ENCODE measurements at regions not wholly inside any gene's neighbourhood (a gene's known extent, or its start where the extent isn't known, plus 50 kb on each side); places are given as distances from the start of the nearest gene placed in this dataset.

DNA sequence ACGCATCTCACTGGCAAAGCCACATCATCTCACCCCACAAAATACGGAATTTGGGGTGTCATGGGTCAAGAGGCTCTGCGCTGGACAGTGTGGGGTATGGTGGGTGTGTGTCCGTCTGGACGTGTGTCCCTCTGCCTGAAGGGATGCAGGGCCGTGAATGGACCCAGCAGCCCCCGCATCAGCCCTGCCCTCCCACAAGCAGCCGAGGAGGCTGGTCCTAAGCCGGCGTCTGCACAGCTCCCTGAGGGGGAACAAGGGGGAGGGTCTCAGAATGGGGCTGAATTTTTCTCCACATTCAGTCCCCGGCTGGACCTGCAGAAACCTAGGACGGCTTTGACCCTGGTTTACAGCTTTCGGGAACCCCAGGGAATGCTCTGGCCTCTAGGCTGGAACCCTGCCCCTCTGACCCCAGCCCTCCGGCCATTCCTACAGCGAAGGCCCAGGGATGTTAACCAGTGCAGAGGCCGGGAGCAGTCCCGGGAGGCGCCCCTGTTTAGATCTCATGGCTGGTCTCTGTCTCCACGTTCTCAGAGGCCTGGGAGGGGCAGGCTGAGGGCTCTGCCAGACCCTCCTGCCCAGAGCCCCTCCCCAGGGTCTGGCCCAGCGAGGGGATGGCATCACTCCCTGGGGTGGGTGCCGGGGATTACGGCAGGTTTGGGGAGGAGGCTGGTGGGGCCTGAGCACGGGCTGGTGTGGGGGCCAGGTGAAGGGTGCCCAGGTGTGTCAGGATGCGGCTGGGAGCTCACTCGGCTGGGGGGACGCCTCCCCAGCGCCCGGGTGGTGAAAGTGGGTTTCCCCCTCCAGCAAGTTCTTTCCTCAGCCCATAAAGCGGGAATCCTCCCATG lies 156.5 kb upstream of the C14orf180 start:
- TF ChIP-seq MXI1 (IDR thresholded peaks at IDR 0.05; ENCODE audit: low read depth, low read length) (no peak), SIN3A (IDR thresholded peaks at IDR 0.05; ENCODE audit: borderline replicate concordance, low read depth, low read length) (no peak), ELF1 (IDR thresholded peaks at IDR 0.05) (no peak), MAX (IDR thresholded peaks at IDR 0.05; ENCODE audit: low read depth) (no peak), GABPA (IDR thresholded peaks at IDR 0.05; ENCODE audit: low read depth) (no peak), REST (IDR thresholded peaks at IDR 0.05; ENCODE audit: low read depth, low read length) (no peak), TAF1 (IDR thresholded peaks at IDR 0.05; ENCODE audit: borderline replicate concordance, low read depth, low read length) (no peak)
- TF ChIP-seq, protein P1, sequence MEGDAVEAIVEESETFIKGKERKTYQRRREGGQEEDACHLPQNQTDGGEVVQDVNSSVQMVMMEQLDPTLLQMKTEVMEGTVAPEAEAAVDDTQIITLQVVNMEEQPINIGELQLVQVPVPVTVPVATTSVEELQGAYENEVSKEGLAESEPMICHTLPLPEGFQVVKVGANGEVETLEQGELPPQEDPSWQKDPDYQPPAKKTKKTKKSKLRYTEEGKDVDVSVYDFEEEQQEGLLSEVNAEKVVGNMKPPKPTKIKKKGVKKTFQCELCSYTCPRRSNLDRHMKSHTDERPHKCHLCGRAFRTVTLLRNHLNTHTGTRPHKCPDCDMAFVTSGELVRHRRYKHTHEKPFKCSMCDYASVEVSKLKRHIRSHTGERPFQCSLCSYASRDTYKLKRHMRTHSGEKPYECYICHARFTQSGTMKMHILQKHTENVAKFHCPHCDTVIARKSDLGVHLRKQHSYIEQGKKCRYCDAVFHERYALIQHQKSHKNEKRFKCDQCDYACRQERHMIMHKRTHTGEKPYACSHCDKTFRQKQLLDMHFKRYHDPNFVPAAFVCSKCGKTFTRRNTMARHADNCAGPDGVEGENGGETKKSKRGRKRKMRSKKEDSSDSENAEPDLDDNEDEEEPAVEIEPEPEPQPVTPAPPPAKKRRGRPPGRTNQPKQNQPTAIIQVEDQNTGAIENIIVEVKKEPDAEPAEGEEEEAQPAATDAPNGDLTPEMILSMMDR (IDR thresholded peaks at IDR 0.05): no peak
- TF ChIP-seq, protein P2, sequence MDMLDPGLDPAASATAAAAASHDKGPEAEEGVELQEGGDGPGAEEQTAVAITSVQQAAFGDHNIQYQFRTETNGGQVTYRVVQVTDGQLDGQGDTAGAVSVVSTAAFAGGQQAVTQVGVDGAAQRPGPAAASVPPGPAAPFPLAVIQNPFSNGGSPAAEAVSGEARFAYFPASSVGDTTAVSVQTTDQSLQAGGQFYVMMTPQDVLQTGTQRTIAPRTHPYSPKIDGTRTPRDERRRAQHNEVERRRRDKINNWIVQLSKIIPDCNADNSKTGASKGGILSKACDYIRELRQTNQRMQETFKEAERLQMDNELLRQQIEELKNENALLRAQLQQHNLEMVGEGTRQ (IDR thresholded peaks at IDR 0.05; ENCODE audit: borderline replicate concordance, low read depth, low read length): no peak

All from SK-N-SH (cell line).